ENCODE measurements at regions not wholly inside any gene's neighbourhood (a gene's known extent, or its start where the extent isn't known, plus 50 kb on each side); places are given as distances from the start of the nearest gene placed in this dataset.
"Not testable (repeated sequence)": the region's sequence is repeated elsewhere in the genome, so short reads cannot be mapped to it uniquely, and the experiment has no call there.

- POLR2A ChIA-PET: interaction anchor here (0.6 kb wide), 1 partner anchor 570 kb away, joined by 3 read pairs; no protein-coding TSS in a partner anchor
- CTCF ChIA-PET: no interaction called here
These were observed 71.5 kb upstream of the RTL6 start for GRCh38 chr22:44569561-44569991.

DNA sequence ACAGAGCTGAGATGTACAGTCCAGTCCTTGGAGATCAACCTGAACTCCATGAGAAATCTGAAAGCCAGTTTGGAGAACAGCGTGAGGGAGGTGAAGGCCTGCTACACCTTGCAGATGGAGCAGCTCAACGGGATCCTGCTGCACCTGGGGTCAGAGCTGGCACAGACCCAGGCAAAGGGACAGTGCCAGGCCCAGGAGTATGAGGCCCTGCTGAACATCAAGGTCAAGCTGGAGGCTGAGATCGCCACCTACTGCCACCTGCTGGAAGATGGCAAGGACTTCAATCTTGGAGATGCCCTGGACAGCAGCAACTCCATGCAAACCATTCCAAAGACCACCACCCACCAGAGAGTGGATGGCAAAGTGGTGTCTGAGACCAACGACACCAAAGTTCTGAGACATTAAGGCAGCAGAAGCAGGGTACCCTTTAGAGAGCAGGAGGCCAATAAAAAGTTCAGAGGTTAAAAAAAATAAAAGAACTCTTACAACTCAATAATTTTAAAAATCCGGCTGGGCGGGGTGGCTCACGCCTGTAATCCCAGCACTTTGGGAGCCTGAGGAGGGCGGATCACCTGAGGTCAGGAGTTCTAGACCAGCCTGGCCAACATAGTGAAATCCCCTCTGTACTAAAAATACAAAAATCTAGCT, 69.9 kb upstream of the RTL6 start:
- ChIA-PET CTCF (interaction anchor here (0.6 to 1.2 kb wide), 5 partner anchors 84 to 577 kb away, joined by 3 to 5 read pairs (median 3); no protein-coding TSS in a partner anchor), POLR2A (no interaction called here)

- ChIA-PET POLR2A (interaction anchor here (0.6 kb wide), 1 partner anchor 176 kb away, joined by 4 read pairs; no protein-coding TSS in a partner anchor), CTCF (interaction anchor here (0.6 to 1.2 kb wide), 7 partner anchors 14 to 577 kb away, joined by 3 to 5 read pairs (median 3); no protein-coding TSS in a partner anchor)
These were observed 69.4 kb upstream of the RTL6 start for GRCh38 chr22:44567378-44567841.

DNA sequence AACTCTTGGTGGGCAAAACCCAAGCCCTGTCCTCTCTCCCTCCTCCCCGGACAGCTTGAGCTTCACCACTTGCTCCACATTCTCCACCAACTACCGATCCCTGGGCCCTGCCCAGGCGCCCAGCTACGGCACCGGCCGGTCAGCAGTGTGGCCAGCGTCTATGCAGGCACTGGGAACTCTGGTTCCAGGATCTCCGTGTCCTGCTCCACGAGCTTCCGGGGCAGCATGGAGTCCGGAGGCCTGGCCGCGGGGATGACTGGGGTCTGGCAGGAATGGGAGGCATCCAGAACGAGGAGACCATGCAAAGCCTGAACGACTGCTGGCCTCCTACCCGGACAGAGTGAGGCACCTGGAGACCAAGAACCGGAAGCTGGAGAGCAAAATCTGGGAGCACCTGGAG, 68.9 kb upstream of the RTL6 start:
- POLR2A ChIA-PET: interaction anchor here (0.6 kb wide), 1 partner anchor 176 kb away, joined by 4 read pairs; no protein-coding TSS in a partner anchor
- CTCF ChIA-PET: interaction anchor here (0.8 to 1.2 kb wide), 5 partner anchors 15 to 576 kb away, joined by 3 read pairs; no protein-coding TSS in a partner anchor

- POLR2A ChIA-PET: not testable (repeated sequence)
- CTCF ChIA-PET: interaction anchor here (0.6 kb wide), 1 partner anchor 79 kb away, joined by 4 read pairs; no protein-coding TSS in a partner anchor
These were observed 64.6 kb upstream of the RTL6 start for GRCh38 chr22:44562651-44563050.

- CTCF ChIA-PET: no interaction called here
- POLR2A ChIA-PET: no interaction called here
These were observed 63.3 kb upstream of the RTL6 start for GRCh38 chr22:44561139-44561840.

DNA sequence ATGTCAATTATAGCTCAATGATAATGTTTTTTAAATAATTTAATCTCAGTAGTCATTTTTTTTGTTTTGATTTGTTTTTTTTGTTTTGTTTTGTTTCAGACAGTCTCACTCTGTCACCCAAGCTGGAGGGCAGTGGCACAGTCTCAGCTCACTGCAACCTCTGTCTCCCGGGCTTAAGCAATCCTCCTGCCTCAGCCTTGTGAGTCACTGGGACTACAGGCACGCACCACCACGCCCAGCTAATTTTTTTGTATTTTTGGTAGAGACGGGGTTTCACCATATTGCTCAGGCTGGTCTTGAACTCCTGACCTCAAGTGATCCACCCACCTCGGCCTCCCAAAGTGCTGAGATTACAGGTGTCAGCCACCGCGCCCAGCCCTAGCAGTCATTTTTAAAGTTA, 60.6 kb upstream of the RTL6 start:
- POLR2A ChIA-PET, CTCF ChIA-PET: not testable (repeated sequence)

DNA sequence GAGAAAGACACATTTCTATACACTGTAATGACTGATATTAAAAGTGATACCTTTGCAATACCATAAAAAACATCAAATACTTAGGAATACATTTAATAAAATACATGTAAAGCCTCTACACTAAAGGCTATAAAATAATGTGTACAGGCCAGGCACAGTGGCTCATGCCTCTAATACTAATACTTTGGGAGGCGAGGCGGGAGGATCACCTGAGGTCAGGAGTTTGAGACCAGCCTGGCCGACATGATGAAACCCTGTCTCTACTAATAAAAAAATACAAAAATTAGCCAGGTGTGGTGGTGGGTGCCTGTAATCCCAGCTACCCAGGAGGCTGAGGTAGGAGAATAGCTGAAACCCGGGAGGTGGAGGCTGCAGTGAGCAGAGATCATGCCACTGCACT, 59.8 kb upstream of the RTL6 start:
- CTCF ChIA-PET, POLR2A ChIA-PET: not testable (repeated sequence)

- POLR2A ChIA-PET: no interaction called here
- CTCF ChIA-PET: no interaction called here
These were observed 59.2 kb upstream of the RTL6 start for GRCh38 chr22:44557064-44557748.

- ChIA-PET POLR2A (no interaction called here), CTCF (no interaction called here)
These were observed 57.6 kb upstream of the RTL6 start for GRCh38 chr22:44555597-44555996.

- ChIA-PET CTCF (no interaction called here), POLR2A (no interaction called here)
These were observed 57.0 kb upstream of the RTL6 start for GRCh38 chr22:44555046-44555445.

DNA sequence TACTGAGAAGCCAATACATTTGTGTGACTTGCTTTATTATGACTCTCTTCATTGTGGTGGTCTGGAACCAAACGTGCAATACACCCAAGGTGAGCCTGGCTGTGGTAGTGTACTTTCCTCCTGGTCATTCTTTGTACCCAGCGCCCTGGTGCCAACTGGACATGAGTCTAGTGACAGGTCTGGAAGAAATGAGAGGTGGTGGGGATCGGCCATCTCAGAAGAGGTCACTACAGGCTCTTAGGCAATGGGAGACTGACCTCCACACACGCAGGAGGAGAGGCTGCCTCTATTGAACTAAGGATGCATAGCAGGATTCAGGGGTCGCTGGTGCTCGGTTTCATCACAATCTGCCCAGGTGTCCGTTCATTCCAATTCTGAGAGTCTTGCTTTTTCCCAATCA, 56.4 kb upstream of the RTL6 start:
- POLR2A ChIA-PET: no interaction called here
- CTCF ChIA-PET: no interaction called here

GRCh38 chr22:44550711-44551491, 52.9 kb upstream of the RTL6 start:
- ChIA-PET POLR2A (no interaction called here), CTCF (no interaction called here)

GRCh38 chr22:44549701-44550100, 51.7 kb upstream of the RTL6 start:
- CTCF ChIA-PET: interaction anchor here (0.9 kb wide), 1 partner anchor 96 kb away, joined by 3 read pairs; no protein-coding TSS in a partner anchor
- POLR2A ChIA-PET: no interaction called here

DNA sequence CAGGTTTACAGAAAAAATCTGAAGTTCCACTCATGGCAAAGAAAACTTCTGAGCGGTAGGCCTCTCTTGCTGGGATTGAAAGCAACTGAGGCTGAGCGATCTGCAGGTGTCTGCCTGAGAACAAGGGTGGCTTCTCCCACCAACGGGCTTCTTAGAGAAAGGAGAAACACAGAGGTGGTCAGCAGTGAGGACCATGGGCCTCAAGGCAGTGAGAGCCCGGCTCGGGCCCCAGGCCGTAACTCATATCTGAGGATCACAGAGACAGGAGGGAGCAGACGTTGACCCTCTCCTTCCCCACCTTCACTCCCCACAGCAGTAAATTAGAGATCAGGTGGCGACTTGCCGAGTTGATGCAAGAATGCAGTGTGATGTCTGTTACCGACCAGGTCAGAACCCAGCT, 50.9 kb upstream of the RTL6 start:
- CTCF ChIA-PET: no interaction called here
- POLR2A ChIA-PET: no interaction called here
